GM12878 (cell line): ENCODE measurements at regions not wholly inside any gene's neighbourhood (a gene's known extent, or its start where the extent isn't known, plus 50 kb on each side); places are given as distances from the start of the nearest gene placed in this dataset.
"Not testable (repeated sequence)": the region's sequence is repeated elsewhere in the genome, so short reads cannot be mapped to it uniquely, and the experiment has no call there.

Experiments used
- BACH1 ChIP-seq: fragments of 450-650 bp; IDR thresholded peaks from 2 replicates; pipeline ENCODE4 v1.6.1; 2017; ENCODE audit warnings: mild to moderate bottlenecking, borderline replicate concordance
- CHD4 ChIP-seq: fragments of 200-600 bp; sonication (generic); IDR thresholded peaks from 2 replicates; pipeline ENCODE4 v1.6.1; 2016; ENCODE audit warnings: mild to moderate bottlenecking
- CTCF ChIP-seq, 3 experiments: IDR thresholded peaks in 2 of 3; conservative IDR thresholded peaks in 1 of 3; 2 replicates each; pipeline ENCODE4 v1.5.1; 2011; ENCODE audit warnings: low read depth in 3 of 3, low read length in 3 of 3, mild to moderate bottlenecking in 3 of 3, control low read depth in 2 of 3, moderate library complexity in 2 of 3, inconsistent platforms in 1 of 3, mixed read lengths in 1 of 3; ENCODE audit not compliant: control insufficient read depth in 2 of 3, insufficient read depth in 1 of 3; ENCODE audit errors: extremely low read depth in 1 of 3
- EZH2 ChIP-seq: IDR thresholded peaks from 2 replicates; pipeline ENCODE4 v1.6.1; 2012; ENCODE audit warnings: low read depth, mild to moderate bottlenecking, control low read depth, inconsistent platforms, low read length, borderline replicate concordance; ENCODE audit not compliant: control insufficient read depth
- MEF2B ChIP-seq: fragments of 450-650 bp; IDR thresholded peaks from 2 replicates; pipeline ENCODE4 v1.6.1; 2018; ENCODE audit warnings: mild to moderate bottlenecking, moderate library complexity; ENCODE audit not compliant: partially characterized antibody, poor library complexity, severe bottlenecking
- PRDM15 ChIP-seq: fragments of 450-650 bp; formaldehyde crosslinking; IDR thresholded peaks from 2 replicates; pipeline ENCODE4 v1.4.0; 2020; ENCODE audit warnings: mild to moderate bottlenecking, moderate library complexity
- ZBTB11 ChIP-seq: fragments of 450-650 bp; formaldehyde crosslinking; IDR thresholded peaks from 2 replicates; pipeline ENCODE4 v1.5.0; 2022; ENCODE audit warnings: mild to moderate bottlenecking, missing genetic modification characterization
- ZBTB4 ChIP-seq: fragments of 450-650 bp; formaldehyde crosslinking; IDR thresholded peaks from 2 replicates; pipeline ENCODE4 v1.4.0; 2022; ENCODE audit warnings: mild to moderate bottlenecking, moderate library complexity

GRCh38 chr2:138250843-138251320 is 250.7 kb upstream of the SPOPL start:
- not testable (repeated sequence) for TF ChIP-seq ZBTB4; MEF2B; CHD4; EZH2; BACH1; CTCF (IDR thresholded peaks at IDR 0.05 in 2 of 3, conservative IDR thresholded peaks at IDR 0.05 in 1 of 3; ENCODE audit: control insufficient read depth in 2 of 3, extremely low read depth in 1 of 3, insufficient read depth in 1 of 3, low read depth in 3 of 3, low read length in 3 of 3); ZBTB11 (CRISPR knock-in tag); PRDM15
